Smooth muscle cell (in vitro differentiated cells): ENCODE measurements at regions not wholly inside any gene's neighbourhood (a gene's known extent, or its start where the extent isn't known, plus 50 kb on each side); places are given as distances from the start of the nearest gene placed in this dataset.
"Not testable (repeated sequence)": the region's sequence is repeated elsewhere in the genome, so short reads cannot be mapped to it uniquely, and the experiment has no call there.

Source experiments
- DNase-seq: peaks from one replicate; lab custom pipeline; 2025; ENCODE audit not compliant: unreplicated experiment; lab: John Stamatoyannopoulos, UW
- H2AFZ ChIP-seq: fragments of 200-600 bp; sonication (generic); 2 replicates; pipeline ENCODE4 v1.6.0; 2016; ENCODE audit warnings: antibody characterized with exemption, low read depth, mild to moderate bottlenecking
- H3F3A ChIP-seq: fragments of 200-600 bp; sonication (generic); 2 replicates; pipeline ENCODE4 v1.6.0; 2017; ENCODE audit warnings: antibody characterized with exemption, low read depth
- H3K27ac ChIP-seq: fragments of 200-600 bp; sonication (generic); 2 replicates; pipeline ENCODE4 v1.5.1; 2016; ENCODE audit warnings: low read depth, mild to moderate bottlenecking
- H3K27me3 ChIP-seq: fragments of 200-600 bp; sonication (generic); 2 replicates; pipeline ENCODE4 v1.6.1; 2016; ENCODE audit warnings: low read depth, mild to moderate bottlenecking
- H3K36me3 ChIP-seq: fragments of 200-600 bp; sonication (generic); 2 replicates; pipeline ENCODE4 v1.5.1; 2016; ENCODE audit warnings: low read depth
- H3K4me1 ChIP-seq: fragments of 200-600 bp; sonication (generic); 2 replicates; pipeline ENCODE4 v1.5.1; 2016; ENCODE audit warnings: low read depth
- H3K4me2 ChIP-seq: fragments of 200-600 bp; sonication (generic); 2 replicates; pipeline ENCODE4 v1.6.0; 2016; ENCODE audit warnings: mild to moderate bottlenecking
- H3K4me3 ChIP-seq: fragments of 200-600 bp; sonication (generic); 2 replicates; pipeline ENCODE4 v1.5.1; 2016; ENCODE audit warnings: mild to moderate bottlenecking
- H3K79me2 ChIP-seq: fragments of 200-600 bp; sonication (generic); 2 replicates; pipeline ENCODE4 v1.6.0; 2016; ENCODE audit warnings: low read depth, mild to moderate bottlenecking
- H3K9ac ChIP-seq: fragments of 200-600 bp; sonication (generic); 2 replicates; pipeline ENCODE4 v1.6.0; 2016; ENCODE audit warnings: low read depth
- H3K9me3 ChIP-seq: fragments of 200-600 bp; sonication (generic); replicated peaks from 2 replicates; pipeline ENCODE4 v1.5.1; 2016; ENCODE audit warnings: low read depth
- H4K20me1 ChIP-seq: fragments of 200-600 bp; sonication (generic); 2 replicates; pipeline ENCODE4 v1.6.0; 2016; ENCODE audit warnings: low read depth
- WGBS: methylation state at CpG from one replicate; pipeline ENCODE4 v1.1.7; 2016; ENCODE audit warnings: low lambda C conversion rate; 5-methylcytosine and 5-hydroxymethylcytosine counted together
- TF ChIP-seq, protein P1 (sequence below): fragments of 200-600 bp; sonication (generic); IDR thresholded peaks from 2 replicates; pipeline ENCODE4 v1.5.1; 2017; ENCODE audit warnings: borderline replicate concordance, mild to moderate bottlenecking, antibody characterized with exemption; ENCODE audit not compliant: insufficient read depth, poor library complexity, severe bottlenecking

DNA sequence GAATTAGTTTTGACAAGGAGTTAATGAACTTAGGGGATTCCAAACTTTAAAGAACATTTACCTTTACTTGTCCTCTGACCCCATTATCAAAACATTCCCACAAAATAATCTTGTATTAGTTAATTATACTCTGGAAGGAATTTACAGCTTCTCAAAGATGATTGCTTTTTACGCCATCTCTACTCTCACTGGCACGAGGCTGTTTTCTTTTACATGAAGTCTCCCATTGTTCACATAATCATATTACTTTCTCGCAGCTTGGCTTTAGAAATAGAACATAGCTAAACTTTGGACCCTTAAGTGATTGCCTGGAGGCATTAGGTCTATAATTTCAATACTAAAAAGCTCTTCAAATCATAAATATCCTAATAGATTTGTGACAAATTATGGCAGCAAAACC is 592.9 kb downstream of the TRIML1 start:
- no peak for DNase-seq
- H3K4me1 ChIP-seq: no peaks in the 10 kb centered on the region
- no peaks in the 10 kb centered on the region for H3K27me3 ChIP-seq
- no peak overlapping the region for H2AFZ ChIP-seq
- no peaks in the 10 kb centered on the region for H3K36me3 ChIP-seq
- H3K27ac ChIP-seq: no peak overlapping the region
- 91% methylated on average over 3 of the region's 3 CpGs for WGBS
- no peaks in the 10 kb centered on the region for H3K9me3 ChIP-seq
- no peak overlapping the region for H3K4me3 ChIP-seq
- H3K4me2 ChIP-seq: no peak overlapping the region
- H3K9ac ChIP-seq: no peak overlapping the region
- H4K20me1 ChIP-seq: no peaks in the 10 kb centered on the region
- TF ChIP-seq, protein P1, sequence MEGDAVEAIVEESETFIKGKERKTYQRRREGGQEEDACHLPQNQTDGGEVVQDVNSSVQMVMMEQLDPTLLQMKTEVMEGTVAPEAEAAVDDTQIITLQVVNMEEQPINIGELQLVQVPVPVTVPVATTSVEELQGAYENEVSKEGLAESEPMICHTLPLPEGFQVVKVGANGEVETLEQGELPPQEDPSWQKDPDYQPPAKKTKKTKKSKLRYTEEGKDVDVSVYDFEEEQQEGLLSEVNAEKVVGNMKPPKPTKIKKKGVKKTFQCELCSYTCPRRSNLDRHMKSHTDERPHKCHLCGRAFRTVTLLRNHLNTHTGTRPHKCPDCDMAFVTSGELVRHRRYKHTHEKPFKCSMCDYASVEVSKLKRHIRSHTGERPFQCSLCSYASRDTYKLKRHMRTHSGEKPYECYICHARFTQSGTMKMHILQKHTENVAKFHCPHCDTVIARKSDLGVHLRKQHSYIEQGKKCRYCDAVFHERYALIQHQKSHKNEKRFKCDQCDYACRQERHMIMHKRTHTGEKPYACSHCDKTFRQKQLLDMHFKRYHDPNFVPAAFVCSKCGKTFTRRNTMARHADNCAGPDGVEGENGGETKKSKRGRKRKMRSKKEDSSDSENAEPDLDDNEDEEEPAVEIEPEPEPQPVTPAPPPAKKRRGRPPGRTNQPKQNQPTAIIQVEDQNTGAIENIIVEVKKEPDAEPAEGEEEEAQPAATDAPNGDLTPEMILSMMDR: no peak
- no peaks in the 10 kb centered on the region for H3K79me2 ChIP-seq
- no peaks in the 10 kb centered on the region for H3F3A ChIP-seq

DNA sequence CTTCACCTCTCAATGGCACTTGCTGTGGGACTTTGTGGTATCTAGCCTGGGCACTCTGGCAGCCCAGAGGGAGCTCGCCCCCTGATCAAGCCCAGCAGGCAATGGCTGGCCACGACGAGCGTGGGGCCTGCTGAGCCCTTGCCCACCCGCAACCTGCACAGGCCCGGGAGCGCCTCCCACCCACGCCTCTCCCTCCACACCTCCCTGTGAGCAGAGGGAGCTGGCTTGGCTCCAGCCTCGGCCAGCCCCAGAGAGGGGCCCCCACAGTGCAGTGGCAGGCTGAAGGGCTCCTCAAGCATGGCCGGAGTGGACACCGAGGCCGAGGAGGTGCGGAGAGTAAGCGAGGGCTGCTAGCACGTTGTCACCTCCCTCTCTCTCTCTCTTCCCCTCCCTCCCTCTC is 595.8 kb downstream of the TRIML1 start:
- TF ChIP-seq, protein P1: no peak
- H3K27ac ChIP-seq: no peak overlapping the region
- no peaks in the 10 kb centered on the region for H3K36me3 ChIP-seq
- no peaks in the 10 kb centered on the region for H3K79me2 ChIP-seq
- H3K4me3 ChIP-seq: no peak overlapping the region
- 97% methylated on average over 8 of the region's 15 CpGs for WGBS
- H3K4me2 ChIP-seq: no peak overlapping the region
- H4K20me1 ChIP-seq: no peaks in the 10 kb centered on the region
- no peaks in the 10 kb centered on the region for H3F3A ChIP-seq
- no peak for DNase-seq
- no peak overlapping the region for H3K9ac ChIP-seq
- H3K4me1 ChIP-seq: no peaks in the 10 kb centered on the region
- no peaks in the 10 kb centered on the region for H3K9me3 ChIP-seq
- no peak overlapping the region for H2AFZ ChIP-seq
- no peaks in the 10 kb centered on the region for H3K27me3 ChIP-seq

DNA sequence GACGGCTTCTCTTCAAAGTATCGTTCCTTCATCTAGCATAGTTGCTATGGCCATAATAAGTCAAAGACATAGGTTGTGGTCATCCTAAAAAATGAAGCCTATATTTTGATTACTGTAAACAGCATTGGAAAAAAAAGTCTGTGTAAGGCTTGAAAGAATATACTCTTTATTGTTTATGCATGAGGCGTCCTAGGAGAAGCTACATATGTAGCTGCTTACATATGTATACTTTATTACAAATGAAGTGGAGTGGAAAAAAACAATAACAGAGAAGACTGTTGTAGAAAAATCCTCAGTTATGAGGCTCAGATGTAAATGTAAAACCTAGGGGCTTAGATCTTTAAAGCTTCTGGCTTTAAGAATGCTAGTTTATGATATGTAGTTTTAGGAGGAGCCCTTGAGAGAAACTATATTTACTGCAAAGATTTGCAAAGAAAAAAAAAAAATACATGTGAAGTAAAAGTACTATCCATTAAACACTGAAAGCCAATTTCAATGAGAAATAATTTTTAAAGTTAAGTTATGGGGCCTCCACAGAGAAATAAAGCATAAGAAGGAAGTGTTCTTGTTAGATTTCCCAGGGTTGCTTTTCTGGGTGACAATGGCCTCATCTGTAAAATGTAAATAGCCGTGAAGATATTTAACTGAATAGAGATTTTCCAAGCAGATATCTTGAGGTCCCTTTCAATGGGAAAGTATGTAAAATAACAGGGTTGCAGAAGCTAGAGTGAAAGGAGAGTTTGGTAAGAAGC is 598.2 kb downstream of the TRIML1 start:
- no peaks in the 10 kb centered on the region for H3K36me3 ChIP-seq
- no peak overlapping the region for H2AFZ ChIP-seq
- WGBS: 94% methylated on average over 4 of the region's 4 CpGs
- no peak overlapping the region for H3K4me3 ChIP-seq
- H3K27me3 ChIP-seq: no peaks in the 10 kb centered on the region
- H3K79me2 ChIP-seq: no peaks in the 10 kb centered on the region
- no peak overlapping the region for H3K4me2 ChIP-seq
- no peak overlapping the region for H3K9ac ChIP-seq
- TF ChIP-seq, protein P1: no peak
- H3K9me3 ChIP-seq: no peaks in the 10 kb centered on the region
- H4K20me1 ChIP-seq: no peaks in the 10 kb centered on the region
- H3K27ac ChIP-seq: no peak overlapping the region
- DNase-seq: no peak
- no peaks in the 10 kb centered on the region for H3K4me1 ChIP-seq
- H3F3A ChIP-seq: no peaks in the 10 kb centered on the region

DNA sequence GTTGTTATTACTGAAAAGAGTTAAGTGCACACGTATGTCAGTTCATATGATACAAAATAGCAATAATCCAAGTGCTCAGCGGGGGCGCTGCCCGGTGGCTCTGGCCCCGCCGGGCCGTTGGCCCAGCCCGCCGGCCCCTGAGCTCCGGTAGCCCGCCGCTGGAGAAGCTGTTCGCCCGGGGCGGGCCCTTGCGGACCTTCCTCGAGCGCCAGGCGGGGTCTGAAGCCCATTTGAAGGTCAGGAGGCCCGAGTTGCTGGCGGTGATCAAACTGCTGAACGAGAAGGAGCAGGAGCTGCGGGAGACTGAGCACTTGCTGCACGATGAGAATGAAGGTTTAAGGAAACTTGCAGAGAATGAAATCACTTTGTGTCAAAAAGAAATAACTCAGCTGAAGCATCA is 599.0 kb downstream of the TRIML1 start:
- not testable (repeated sequence) for H3K79me2 ChIP-seq, H3K9ac ChIP-seq, H3K27me3 ChIP-seq, H3K4me2 ChIP-seq, H2AFZ ChIP-seq, H3K36me3 ChIP-seq, H3K4me1 ChIP-seq, H3F3A ChIP-seq, H3K27ac ChIP-seq, H4K20me1 ChIP-seq, DNase-seq, H3K9me3 ChIP-seq
- 91% methylated on average over 24 of the region's 24 CpGs for WGBS
- H3K4me3 ChIP-seq: peak overlapping the region; percentile 42

DNA sequence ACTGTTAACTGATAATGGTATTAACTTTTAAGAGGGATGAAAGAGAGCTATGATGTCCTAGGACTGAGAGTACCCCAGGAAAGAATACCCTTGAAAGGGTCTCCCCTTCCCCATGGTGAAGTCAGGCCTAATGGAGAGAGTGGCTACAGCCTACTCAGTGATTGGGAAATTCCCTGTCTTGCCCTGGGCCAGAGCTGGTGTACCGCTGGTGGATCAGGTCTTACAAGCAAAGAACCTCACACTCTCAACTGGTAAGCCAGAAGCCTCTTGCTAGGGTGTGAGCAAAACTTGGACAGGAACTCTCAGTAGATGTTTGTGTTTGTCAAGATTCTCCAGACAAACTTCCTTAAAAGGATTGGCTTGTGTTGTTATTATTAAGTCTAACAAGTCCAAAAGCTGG is 600.9 kb downstream of the TRIML1 start:
- H2AFZ ChIP-seq, H3K27me3 ChIP-seq, H3K9me3 ChIP-seq, H3K36me3 ChIP-seq, H3K4me3 ChIP-seq, DNase-seq, H3K27ac ChIP-seq, H4K20me1 ChIP-seq, H3F3A ChIP-seq, H3K79me2 ChIP-seq, H3K4me2 ChIP-seq, H3K9ac ChIP-seq, H3K4me1 ChIP-seq: not testable (repeated sequence)
- WGBS: 90% methylated on average over 1 of the region's 1 CpG

DNA sequence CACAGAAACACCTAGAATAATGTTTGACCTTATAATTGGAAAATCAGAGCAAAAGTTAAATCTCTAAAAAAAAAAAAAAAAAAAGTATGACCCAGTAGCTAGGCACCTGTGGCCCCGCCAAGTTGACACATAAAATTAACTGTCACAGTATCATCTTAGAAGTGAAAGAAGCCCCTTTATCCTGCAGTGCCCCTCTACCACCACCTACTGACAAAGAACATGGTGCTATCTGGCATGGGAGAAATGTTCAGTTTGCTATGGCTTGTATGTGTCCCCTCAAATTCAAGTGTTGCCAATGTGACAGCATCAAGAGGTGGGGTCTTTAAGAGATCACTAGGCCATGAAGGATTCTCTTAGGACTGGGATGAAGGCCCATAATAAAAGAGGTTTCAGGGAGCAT is 601.5 kb downstream of the TRIML1 start:
- H3F3A ChIP-seq, H3K79me2 ChIP-seq, H3K4me2 ChIP-seq, H3K9ac ChIP-seq, DNase-seq, H3K36me3 ChIP-seq, H3K4me1 ChIP-seq, H3K27me3 ChIP-seq, H3K9me3 ChIP-seq, H4K20me1 ChIP-seq, H3K27ac ChIP-seq, H2AFZ ChIP-seq, H3K4me3 ChIP-seq: not testable (repeated sequence)
- 82% methylated on average over 1 of the region's 1 CpG for WGBS
